ENCODE measurements at regions not wholly inside any gene's neighbourhood (a gene's known extent, or its start where the extent isn't known, plus 50 kb on each side); places are given as distances from the start of the nearest gene placed in this dataset.

DNA sequence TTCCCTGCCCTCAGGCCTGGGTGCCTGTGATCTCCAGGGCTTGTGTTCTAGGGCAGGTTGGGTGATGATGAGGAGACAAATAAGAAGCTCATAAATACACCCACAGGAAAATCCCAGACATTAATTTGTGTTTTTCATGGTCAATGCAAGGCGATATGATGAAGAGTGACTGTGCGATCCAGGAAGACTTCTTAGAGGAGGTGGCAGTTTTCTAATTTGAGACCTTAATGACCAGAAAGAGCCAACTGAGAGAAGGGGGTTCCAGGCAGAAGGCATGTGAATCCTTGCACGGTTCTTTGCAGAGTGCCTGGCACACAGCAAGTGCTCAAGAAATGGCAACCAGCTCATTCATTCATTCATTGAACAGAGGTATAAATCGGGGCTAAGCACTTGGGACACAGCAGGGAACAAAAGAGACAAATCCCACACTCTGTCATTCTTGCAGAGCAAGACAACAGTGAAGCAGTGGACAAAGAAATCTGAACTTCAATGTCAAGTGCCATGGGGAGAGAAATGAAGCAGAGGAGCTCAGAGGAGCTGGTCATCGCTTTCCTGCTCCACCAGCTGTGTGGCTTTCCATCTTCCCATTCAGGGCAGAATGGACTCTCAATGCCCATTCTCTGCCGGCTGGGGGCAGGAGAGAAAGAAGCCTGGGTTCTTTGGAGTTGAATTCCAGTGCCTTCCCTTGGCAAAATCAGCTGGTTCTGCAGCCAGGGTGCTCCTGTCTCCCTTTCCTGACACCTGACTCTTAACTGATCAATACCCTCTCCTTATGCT lies 128.3 kb downstream of the AACS start:
- peak; percentile 47 for DNase-seq (ENCODE audit: low spot score)

GRCh38 chr12:125194163-125194773 lies 129.0 kb downstream of the AACS start:
- no peak for DNase-seq (ENCODE audit: low spot score)

- DNase-seq (ENCODE audit: low spot score): no peak
Measured at GRCh38 chr12:125194987-125195386, 129.8 kb downstream of the AACS start.

DNA sequence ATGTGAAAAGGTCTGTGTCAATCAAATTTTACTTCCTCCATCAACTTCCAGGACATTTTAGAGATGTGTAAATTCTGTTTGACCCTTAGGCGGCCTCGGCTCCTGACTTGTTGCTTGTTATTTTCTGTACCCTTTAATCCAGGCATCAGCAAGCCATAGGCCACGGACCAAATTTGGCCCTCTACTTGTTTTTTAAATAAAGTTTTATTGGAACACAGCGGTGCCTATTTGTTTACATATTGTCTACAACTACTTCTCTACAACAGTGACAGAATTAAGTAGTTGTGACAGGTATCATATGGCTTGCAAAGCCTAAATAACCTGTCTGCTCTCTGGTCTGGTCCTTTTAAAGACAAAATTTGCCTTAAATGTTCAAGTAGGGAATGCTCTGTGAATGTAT lies 132.1 kb downstream of the AACS start:
- DNase-seq (ENCODE audit: low spot score): no peak

DNA sequence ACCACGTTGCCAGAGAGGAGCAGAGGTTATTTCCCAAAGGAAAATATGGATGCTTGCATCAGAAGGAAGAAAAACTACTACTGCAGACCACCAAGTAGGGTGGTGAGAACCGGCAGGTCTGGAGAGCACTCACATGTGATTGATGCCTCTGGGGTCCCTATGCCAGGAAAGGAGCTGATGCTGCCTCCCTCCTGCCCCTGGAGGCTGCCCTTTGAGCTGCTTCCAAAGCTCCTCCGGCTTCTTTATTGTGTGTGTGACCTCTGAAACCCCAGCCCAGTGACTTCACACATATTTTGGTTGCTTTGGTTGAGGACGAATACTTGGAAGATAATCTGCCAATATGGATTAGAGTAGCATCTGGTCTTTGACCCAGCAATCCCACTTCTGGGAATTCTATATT lies 133.4 kb downstream of the AACS start:
- DNase-seq (ENCODE audit: low spot score): no peak

GRCh38 chr12:125201090-125201489 lies 135.9 kb downstream of the AACS start:
- DNase-seq (ENCODE audit: low spot score): no peak

GRCh38 chr12:125201940-125202339 lies 136.7 kb downstream of the AACS start:
- DNase-seq (ENCODE audit: low spot score): no peak

DNA sequence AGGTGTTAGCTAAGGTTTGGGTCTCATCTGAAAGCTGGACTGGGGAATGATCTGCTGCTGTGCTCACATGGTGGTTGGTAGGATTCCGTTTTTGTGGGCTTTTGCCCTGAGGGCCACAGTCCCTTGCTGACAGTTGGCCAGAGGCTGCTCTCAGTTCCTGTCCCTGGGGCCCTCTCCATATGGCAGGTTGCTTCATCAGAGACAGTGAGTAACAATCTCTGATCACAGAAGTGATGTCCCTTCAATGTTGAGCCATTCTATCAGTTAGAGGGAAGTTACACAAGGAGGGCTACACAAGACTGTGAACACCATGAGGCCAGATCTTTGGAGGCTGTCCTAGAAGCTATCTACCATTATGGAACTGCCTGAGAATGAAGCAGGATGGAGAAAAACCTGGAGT lies 137.2 kb downstream of the AACS start:
- no peak for DNase-seq (ENCODE audit: low spot score)

DNA sequence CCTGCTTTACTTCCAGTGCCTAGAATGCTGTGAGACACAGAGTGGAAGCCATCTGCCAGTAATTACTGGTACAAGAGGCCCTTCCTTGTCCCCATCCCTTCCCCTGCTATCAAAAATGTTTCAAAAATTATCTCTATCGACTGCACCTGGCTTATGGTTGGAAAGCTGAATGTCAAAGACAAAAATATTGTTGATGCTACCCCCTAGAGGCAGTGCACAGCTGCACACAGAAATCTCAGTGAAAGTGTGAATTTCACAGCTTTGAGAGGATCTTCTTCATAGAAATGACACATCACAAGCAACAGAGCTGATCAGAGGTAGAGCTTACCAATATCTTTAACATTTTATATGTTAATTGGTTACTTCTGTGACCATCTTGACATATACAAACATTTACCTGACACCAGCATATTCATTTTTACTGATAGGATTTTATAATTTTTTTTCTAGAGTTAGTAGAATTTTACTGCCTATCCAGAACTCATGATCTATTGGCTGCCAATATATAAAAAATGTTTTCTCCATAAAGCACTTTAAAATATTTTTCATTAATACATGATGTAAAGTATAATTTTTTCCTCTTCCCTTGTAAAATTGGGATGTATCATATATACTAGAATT lies 138.0 kb downstream of the AACS start:
- DNase-seq (ENCODE audit: low spot score): peak; percentile 26

- no peak for DNase-seq (ENCODE audit: low spot score)
Measured at GRCh38 chr12:125205386-125205785, 140.2 kb downstream of the AACS start.

GRCh38 chr12:125206711-125207110 lies 141.5 kb downstream of the AACS start:
- DNase-seq (ENCODE audit: low spot score): no peak

DNA sequence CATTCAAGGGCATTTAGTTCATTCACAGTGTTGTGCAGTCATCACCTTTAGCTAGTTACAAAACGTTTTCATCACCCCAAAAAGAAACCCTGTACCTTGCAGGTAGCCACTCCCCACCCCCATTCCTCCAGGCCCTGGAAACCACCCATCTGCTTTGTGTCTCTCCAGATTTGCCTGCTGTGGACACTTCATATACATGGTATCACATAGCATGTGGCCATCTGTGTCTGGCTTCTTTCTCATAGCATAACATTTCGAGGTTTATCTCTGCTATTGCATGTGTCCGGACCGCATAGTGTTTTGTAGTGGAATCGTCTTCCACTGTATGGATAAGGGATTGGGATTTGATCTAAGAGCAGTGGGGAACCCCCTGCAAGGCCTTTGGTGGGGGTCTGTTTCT lies 143.1 kb downstream of the AACS start:
- DNase-seq (ENCODE audit: low spot score): no peak

GRCh38 chr12:125208942-125209341 lies 143.7 kb downstream of the AACS start:
- DNase-seq (ENCODE audit: low spot score): no peak

DNA sequence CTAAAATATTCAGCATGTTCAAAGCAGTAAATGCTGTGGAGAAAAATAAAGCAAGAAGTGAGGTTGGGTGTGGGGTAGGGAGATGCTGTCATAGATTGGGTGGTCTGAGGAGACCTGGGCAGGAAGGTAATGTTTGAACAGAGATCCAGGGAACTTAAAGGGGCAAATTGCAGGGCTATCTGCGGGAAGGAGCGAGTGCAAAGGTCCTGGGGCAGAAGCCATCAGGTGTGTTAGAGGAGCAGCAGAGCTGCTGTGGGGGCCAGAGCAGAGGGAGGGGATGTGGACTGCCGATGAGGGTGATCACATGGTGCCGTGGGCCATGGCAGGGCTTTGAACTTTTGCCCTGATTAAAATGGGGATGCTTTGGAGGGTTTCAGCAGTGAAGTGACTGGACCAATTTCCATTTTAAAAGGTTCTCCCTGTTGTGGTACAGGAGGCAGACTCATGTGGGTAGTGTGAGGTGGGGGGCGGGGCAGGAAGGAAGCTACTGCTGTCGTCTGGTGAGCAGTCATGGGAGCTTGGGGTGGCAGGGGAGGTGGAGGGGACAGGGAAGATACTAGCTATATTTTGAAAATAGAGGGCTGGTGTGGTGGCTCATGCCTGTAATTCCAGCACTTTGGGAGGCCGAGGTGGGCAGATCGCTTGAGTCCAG lies 145.0 kb downstream of the AACS start:
- DNase-seq (ENCODE audit: low spot score): no peak

DNA sequence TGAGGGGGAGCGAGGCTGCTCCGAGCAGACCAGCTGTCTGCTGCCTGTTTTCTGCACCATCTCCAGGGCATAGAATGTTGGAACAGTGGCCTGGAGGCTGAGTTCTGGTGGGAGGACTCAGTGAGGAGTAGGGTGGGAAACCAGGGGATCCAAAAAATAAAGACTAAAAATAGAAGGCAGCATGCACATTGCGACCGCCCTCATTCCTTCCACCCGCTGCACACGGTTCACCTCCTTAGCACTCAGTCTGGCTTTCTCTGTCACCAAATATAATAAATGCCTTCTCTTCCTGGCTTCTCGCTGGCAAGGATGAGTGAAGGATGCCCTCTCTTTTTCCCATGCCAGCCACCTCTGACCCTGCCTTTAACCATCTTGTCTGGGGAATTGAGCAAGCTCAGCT lies 146.2 kb downstream of the AACS start:
- DNase-seq (ENCODE audit: low spot score): no peak

DNA sequence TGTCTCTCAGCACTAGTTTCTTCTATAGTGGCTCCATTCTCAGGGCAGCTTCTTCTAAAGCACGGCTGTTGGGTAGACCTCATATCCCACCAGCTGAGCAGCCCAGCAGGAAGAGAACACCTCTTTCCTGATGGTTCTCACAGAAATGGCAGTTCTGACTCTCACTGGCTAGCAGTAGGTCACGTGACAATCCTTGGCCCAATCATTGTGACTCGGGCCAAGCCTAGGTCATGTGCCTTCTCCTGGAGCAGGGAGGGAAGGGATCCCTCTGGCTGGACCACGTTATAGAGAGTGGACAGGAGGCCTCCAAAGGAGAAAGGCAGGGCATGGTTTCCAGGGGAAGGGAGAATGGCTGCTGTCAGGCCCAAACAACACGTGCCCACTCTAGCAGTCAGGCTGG lies 149.1 kb downstream of the AACS start:
- no peak for DNase-seq (ENCODE audit: low spot score)

DNA sequence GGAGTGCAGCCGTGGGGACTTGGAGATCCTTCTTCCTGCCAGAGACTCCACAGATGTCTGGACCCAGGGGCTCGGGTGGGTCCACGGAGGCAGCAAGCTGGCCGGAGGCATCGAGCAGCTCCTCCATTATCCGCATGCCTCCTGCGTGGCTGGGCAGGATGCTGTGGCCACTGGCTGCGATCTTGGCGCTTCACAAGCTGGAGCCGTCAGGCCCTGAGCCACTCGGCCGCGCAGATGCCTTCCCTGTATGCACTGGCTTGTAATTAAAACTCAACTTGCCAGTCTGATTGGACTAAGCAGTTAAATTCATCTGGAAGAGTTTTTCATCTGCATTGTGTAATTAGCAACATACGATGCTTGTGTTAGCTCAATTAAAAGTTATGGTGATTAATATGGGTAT lies 151.5 kb downstream of the AACS start:
- DNase-seq (ENCODE audit: low spot score): no peak

DNA sequence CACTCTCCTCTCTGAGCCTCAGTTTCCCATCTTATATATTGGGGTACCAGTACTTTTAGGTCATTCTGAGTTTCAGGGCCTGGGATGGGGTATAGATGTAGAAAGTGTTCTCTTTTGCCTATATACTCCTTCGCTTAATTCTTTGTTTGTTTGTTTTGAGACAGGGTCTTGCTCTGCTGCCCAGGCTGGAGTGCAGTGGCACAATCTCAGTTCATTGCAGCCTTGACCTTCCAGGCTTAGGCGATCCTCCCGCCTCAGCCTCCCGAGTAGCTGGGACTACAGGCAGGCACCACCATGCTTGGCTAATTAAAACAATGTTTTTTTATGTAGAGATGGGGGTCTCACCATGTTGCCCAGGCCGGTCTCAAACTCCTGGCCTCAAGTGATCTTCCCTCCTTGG lies 152.1 kb downstream of the AACS start:
- no peak for DNase-seq (ENCODE audit: low spot score)

DNA sequence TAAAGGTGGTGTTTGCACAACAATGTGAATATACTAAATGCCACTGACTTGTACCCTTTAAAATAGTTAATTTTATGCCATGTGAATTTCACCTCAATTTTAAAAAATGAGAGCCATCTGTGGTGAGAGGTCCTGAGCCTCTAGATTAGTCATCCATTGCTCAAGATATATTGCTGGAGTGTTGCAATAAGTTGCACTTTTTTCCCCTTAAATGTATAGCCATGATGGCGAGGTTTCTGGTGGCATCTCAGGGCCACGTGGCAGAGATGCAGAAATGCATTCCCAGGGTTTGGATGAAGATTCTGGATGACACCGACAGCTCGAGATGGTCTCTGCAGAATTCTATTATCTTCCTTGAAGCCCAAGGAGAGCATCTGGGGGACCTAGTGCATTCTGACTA lies 153.7 kb downstream of the AACS start:
- no peak for DNase-seq (ENCODE audit: low spot score)

- no peak for DNase-seq (ENCODE audit: low spot score)
Measured at GRCh38 chr12:125220404-125221273, 155.4 kb downstream of the AACS start.

DNA sequence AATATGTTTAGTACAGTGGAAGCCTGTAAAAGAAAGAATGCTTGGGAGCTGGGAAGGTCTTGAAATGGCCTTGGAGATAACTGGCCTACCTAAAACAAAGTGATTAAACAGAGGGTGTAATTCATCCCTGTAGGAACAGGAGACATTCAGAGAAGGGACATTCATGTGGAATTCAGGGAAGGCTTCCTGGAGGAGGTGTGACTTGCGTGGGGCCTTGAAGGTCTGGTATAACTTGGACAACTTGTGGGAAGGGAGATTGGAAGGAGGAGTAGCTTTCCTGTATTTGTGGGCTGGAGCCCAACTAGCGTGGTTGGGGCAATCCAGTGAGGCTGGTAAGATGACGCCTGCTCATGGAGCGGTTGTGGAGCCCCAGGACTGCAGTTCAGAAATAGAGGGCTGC lies 156.4 kb downstream of the AACS start:
- no peak for DNase-seq (ENCODE audit: low spot score)

DNA sequence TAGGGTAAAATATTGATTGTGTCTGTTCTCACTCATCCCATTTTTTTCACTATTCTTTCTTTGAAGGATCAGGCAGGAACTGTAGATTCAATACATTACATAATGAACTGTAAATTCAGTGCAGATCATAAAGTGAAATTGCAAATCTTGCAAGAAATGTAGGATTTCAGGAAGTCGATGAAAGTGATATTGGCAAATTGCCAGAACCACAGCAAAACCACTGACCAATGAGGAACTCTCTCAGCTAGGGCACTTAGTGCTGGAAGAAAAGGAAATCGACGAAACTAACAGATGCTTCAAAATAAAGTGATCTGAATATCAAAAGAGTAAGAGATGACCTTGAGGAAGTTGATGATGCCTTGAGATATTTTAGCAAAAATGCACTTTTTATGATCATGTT lies 157.6 kb downstream of the AACS start:
- DNase-seq (ENCODE audit: low spot score): no peak

Measured in pons (tissue), 1 donor.